OCI-LY7 (cell line): ENCODE measurements at regions not wholly inside any gene's neighbourhood (a gene's known extent, or its start where the extent isn't known, plus 50 kb on each side); places are given as distances from the start of the nearest gene placed in this dataset.

Experiments
- EZH2phosphoT487 ChIP-seq: fragments of 200-600 bp; sonication (generic); IDR thresholded peaks from 2 replicates; pipeline ENCODE4 v1.6.1; 2018; ENCODE audit warnings: low read depth, borderline replicate concordance, mild to moderate bottlenecking, mixed run types, antibody characterized with exemption, low read length, moderate library complexity, mixed read lengths
- TF ChIP-seq, protein P1 (sequence below): fragments of 200-600 bp; sonication (generic); conservative IDR thresholded peaks from 2 replicates; pipeline ENCODE4 v1.5.1; 2014; ENCODE audit warnings: mild to moderate bottlenecking, antibody characterized with exemption, low read length, moderate library complexity, mixed read lengths

GRCh38 chr7:19206721-19207120, 61.5 kb upstream of the FERD3L start:
- TF ChIP-seq, protein P1, sequence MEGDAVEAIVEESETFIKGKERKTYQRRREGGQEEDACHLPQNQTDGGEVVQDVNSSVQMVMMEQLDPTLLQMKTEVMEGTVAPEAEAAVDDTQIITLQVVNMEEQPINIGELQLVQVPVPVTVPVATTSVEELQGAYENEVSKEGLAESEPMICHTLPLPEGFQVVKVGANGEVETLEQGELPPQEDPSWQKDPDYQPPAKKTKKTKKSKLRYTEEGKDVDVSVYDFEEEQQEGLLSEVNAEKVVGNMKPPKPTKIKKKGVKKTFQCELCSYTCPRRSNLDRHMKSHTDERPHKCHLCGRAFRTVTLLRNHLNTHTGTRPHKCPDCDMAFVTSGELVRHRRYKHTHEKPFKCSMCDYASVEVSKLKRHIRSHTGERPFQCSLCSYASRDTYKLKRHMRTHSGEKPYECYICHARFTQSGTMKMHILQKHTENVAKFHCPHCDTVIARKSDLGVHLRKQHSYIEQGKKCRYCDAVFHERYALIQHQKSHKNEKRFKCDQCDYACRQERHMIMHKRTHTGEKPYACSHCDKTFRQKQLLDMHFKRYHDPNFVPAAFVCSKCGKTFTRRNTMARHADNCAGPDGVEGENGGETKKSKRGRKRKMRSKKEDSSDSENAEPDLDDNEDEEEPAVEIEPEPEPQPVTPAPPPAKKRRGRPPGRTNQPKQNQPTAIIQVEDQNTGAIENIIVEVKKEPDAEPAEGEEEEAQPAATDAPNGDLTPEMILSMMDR, result no peak
- no peak for TF ChIP-seq EZH2phosphoT487
